Activated CD8-positive, alpha-beta memory T cell treated with anti-CD3 and anti-CD28 coated beads, Interleukin-2, amount 50 U/mL, for 48 hours (primary cell): ENCODE measurements at regions not wholly inside any gene's neighbourhood (a gene's known extent, or its start where the extent isn't known, plus 50 kb on each side); places are given as distances from the start of the nearest gene placed in this dataset.
"Not testable (repeated sequence)": the region's sequence is repeated elsewhere in the genome, so short reads cannot be mapped to it uniquely, and the experiment has no call there.

Experiments used
- DNase-seq: peaks from one replicate; pipeline ENCODE4 v3.0.0-alpha.2; 2020

- DNase-seq, result not testable (repeated sequence)
Measured at GRCh38 chr17:77290759-77291558, 150.2 kb downstream of the SEC14L1 start.

GRCh38 chr17:77291591-77292386 lies 151.0 kb downstream of the SEC14L1 start:
- DNase-seq, result no peak

- DNase-seq, result no peak
Measured at GRCh38 chr17:77294761-77295160, 154.0 kb downstream of the SEC14L1 start.

GRCh38 chr17:77295241-77295853 lies 154.6 kb downstream of the SEC14L1 start:
- DNase-seq, result no peak

- no peak for DNase-seq
Measured at GRCh38 chr17:77296769-77297409, 156.1 kb downstream of the SEC14L1 start.

- DNase-seq, result no peak
Measured at GRCh38 chr17:77297693-77298666, 157.2 kb downstream of the SEC14L1 start.

- no peak for DNase-seq
Measured at GRCh38 chr17:77298811-77299210, 158.0 kb downstream of the SEC14L1 start.

GRCh38 chr17:77299256-77300015 lies 158.7 kb downstream of the SEC14L1 start:
- DNase-seq, result no peak

- no peak for DNase-seq
Measured at GRCh38 chr17:77300016-77300686, 159.4 kb downstream of the SEC14L1 start.

GRCh38 chr17:77301694-77302266 lies 161.0 kb downstream of the SEC14L1 start:
- no peak for DNase-seq

GRCh38 chr17:77302682-77303081 lies 161.9 kb downstream of the SEC14L1 start:
- no peak for DNase-seq

- no peak for DNase-seq
Measured at GRCh38 chr17:77303620-77304019, 162.9 kb downstream of the SEC14L1 start.

- no peak for DNase-seq
Measured at GRCh38 chr17:77304051-77304745, 163.4 kb downstream of the SEC14L1 start.

GRCh38 chr17:77304746-77305473 lies 164.1 kb downstream of the SEC14L1 start:
- no peak for DNase-seq

GRCh38 chr17:77306048-77306789 lies 165.4 kb downstream of the SEC14L1 start:
- DNase-seq, result no peak

- DNase-seq, result no peak
Measured at GRCh38 chr17:77306790-77307478, 166.2 kb downstream of the SEC14L1 start.

GRCh38 chr17:77307479-77308198 lies 166.9 kb downstream of the SEC14L1 start:
- no peak for DNase-seq
